Ovary (tissue), 7 donors: ENCODE measurements at regions not wholly inside any gene's neighbourhood (a gene's known extent, or its start where the extent isn't known, plus 50 kb on each side); places are given as distances from the start of the nearest gene placed in this dataset.

ENCODE experiments used
- DNase-seq, 5 donors: peaks; one replicate each; pipeline ENCODE4 v3.0.0-alpha.2; 2019 to 2020
- H3K27ac ChIP-seq, 2 donors: fragments of 200-600 bp; one replicate each; pipeline versions ENCODE4 v1.5.1 to v1.8.0; 2019 to 2022
- H3K27me3 ChIP-seq: fragments of 200-600 bp; one replicate; pipeline ENCODE4 v1.8.0; 2022
- H3K36me3 ChIP-seq: fragments of 200-600 bp; sonication (generic); one replicate; pipeline ENCODE4 v1.5.1; 2019
- H3K4me1 ChIP-seq: one replicate; pipeline ENCODE4 v1.8.1; 2013; ENCODE audit warnings: mild to moderate bottlenecking, moderate library complexity; ENCODE audit not compliant: insufficient read depth
- H3K4me3 ChIP-seq: fragments of 200-600 bp; sonication (generic); one replicate; pipeline ENCODE4 v1.5.1; 2017
- H3K9me3 ChIP-seq, 2 donors: fragments of 200-600 bp in 1 of 2; sonication (generic) in 1 of 2; one replicate each; pipeline versions ENCODE4 v1.5.1 to v1.8.1; 2013 to 2019; ENCODE audit warnings: mild to moderate bottlenecking in 1 of 2, moderate library complexity in 1 of 2
- EP300 ChIP-seq: sonication (generic); formaldehyde crosslinking; IDR thresholded peaks from one replicate; pipeline ENCODE4 v1.6.1; 2017; ENCODE audit warnings: antibody characterized with exemption
- POLR2A ChIP-seq: fragments of 450-650 bp; IDR thresholded peaks from one replicate; pipeline ENCODE4 v1.6.1; 2017; ENCODE audit warnings: antibody characterized with exemption, mild to moderate bottlenecking, moderate library complexity
- whole genome bisulfite sequencing, 3 donors: extraction: QIAGEN DNeasy Blood & Tissue Kit in 1 of 3; methylation state at CpG; one replicate each; pipeline versions ENCODE4 v1.1.5 to v1.1.7; 2013 to 2017; 5-methylcytosine and 5-hydroxymethylcytosine counted together
- intact Hi-C, 4 donors: fragments of 100-400 bp; cut with DNase I; formaldehyde crosslinking; loops; one replicate each; pipeline versions ENCODE4 v1.11.0 to v1.15.1; 2022 to 2023
- TF ChIP-seq, protein P1 (sequence below), 3 donors: fragments of 450-650 bp in 2 of 3; fragments of 200-600 bp in 1 of 3; IDR thresholded peaks; one replicate each; pipeline versions ENCODE4 v1.5.1 to v1.8.0; 2016 to 2022; ENCODE audit warnings: antibody characterized with exemption in 3 of 3, mild to moderate bottlenecking in 1 of 3
- donor health status: DM: no; HTN: no; CAD: no; lungs with moderate emphysema.
- donor health status: DM: no; HTN: no; CAD: no.
- donor health status: Bipolar disorder and iron deficiency.
- donor health status: DM: no; HTN: no; CAD: no.
- donor health status: DM: yes; HTN: yes; CAD: no.

DNA sequence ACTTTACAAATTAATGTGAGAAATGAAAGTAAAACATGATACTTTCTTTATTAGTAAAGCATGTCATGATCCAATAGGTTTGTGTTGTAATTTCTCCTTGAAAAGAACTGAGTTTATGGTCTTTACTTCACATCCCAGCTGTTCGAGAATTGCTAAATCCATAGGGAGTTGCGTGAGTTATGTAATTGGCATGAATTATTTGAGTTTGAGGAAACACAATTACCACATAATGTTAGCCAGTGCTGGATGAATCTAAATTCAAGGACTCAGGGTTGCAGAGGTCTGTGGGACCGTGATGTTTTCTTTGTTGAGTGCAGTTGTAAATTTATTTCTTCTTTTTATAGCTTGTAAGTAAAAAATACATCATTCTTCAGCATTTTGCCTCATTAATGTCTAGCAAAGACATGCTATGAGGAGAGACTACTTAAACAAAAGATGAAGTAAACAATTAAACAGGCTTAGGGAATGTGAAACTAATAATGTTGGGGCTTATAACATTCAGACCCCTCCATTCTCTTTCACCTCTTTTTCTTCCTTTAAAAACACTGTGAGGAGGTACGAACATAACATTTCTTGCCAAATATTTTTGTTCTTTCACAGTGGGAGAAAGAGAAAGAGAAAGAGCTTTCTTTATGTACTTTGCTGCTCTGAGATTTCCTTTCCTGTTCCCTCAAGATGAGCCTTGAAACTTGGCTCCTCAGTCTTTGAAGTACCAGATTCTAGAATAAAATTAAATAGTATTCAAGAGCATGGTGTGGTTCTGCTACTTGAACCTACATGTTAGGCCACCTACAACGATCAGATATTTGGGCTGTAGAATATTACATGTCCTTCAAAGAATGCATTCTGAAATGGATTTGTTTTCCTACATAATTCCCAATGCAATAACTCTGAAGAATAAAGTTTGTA lies 159.6 kb upstream of the ANK2 start:
- intact Hi-C loops = no loop called here
- Histone ChIP-seq H3K9me3 (no peaks in the 10 kb centered on the region), H3K4me1 (peaks cover 2% of the 10 kb centered on the region), H3K36me3 (no peaks in the 10 kb centered on the region), H3K4me3 (peak overlapping the region; percentile 29), H3K27ac (peak overlapping the region in 1 of 2 donors; percentile 83), H3K27me3 (no peaks in the 10 kb centered on the region)
- TF ChIP-seq POLR2A (no peak), EP300 (no peak)
- TF ChIP-seq, protein P1, sequence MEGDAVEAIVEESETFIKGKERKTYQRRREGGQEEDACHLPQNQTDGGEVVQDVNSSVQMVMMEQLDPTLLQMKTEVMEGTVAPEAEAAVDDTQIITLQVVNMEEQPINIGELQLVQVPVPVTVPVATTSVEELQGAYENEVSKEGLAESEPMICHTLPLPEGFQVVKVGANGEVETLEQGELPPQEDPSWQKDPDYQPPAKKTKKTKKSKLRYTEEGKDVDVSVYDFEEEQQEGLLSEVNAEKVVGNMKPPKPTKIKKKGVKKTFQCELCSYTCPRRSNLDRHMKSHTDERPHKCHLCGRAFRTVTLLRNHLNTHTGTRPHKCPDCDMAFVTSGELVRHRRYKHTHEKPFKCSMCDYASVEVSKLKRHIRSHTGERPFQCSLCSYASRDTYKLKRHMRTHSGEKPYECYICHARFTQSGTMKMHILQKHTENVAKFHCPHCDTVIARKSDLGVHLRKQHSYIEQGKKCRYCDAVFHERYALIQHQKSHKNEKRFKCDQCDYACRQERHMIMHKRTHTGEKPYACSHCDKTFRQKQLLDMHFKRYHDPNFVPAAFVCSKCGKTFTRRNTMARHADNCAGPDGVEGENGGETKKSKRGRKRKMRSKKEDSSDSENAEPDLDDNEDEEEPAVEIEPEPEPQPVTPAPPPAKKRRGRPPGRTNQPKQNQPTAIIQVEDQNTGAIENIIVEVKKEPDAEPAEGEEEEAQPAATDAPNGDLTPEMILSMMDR (IDR thresholded peaks at IDR 0.05) = no peak
- WGBS, 3 donors = 3 to 5% (median 4%) methylated on average over 5 of the region's 5 CpGs
- no peak for DNase-seq

DNA sequence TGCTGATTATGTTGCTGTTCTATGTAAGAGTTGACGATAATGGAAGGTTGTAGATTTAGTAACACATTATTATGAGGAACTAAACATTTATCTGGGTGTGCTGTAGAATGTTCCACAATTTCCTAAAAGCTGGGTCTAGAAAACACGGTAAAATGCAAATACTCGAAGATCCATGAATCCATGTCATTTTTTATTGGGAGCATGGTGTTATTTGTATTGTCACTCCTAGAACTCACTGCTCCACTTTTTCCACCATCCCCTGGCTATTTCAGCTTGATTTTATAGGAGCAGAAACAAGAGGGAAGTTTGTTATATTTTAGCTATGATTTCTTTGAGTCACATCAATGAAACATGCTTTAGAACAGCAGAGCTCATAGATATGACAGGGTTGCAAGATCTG lies 155.0 kb upstream of the ANK2 start:
- 94 to 98% (median 97%) methylated on average over 3 of the region's 3 CpGs for WGBS, 3 donors
- no peaks in the 10 kb centered on the region for H3K36me3 ChIP-seq
- no peak overlapping the region for H3K4me3 ChIP-seq
- no peaks in the 10 kb centered on the region for H3K9me3 ChIP-seq
- H3K27me3 ChIP-seq = no peaks in the 10 kb centered on the region
- peaks cover 4% of the 10 kb centered on the region for H3K4me1 ChIP-seq
- DNase-seq = no peak
- H3K27ac ChIP-seq = no peak overlapping the region
- intact Hi-C loops = no loop called here
- TF ChIP-seq EP300 = no peak
- TF ChIP-seq, protein P1 (IDR thresholded peaks at IDR 0.05) = no peak
- TF ChIP-seq POLR2A = no peak

DNA sequence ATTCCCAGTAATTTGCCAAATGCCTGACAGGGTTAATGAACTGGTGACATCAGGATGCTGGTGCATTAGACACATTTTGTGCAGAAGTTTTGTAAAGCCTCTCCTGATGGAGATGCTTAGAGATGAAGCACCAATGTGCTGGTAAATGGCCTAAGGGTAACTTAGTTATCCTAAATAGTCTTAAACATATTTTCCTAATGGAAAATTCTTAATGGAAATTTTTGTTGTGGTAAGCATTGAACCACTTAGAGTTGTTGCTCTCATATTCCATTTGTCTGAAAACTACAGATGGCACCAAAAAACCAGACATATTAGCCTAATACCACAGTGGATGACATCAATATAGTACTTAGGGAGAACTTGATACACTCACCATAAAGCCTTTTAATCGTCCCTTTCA lies 154.5 kb upstream of the ANK2 start:
- TF ChIP-seq EP300 (no peak), POLR2A (no peak)
- TF ChIP-seq, protein P1 (IDR thresholded peaks at IDR 0.05) = no peak
- WGBS, 3 donors = 73 to 88% (median 85%) methylated on average over 1 of the region's 1 CpG
- Histone ChIP-seq H3K4me3 (no peak overlapping the region), H3K27ac (no peak overlapping the region), H3K27me3 (no peaks in the 10 kb centered on the region), H3K36me3 (no peaks in the 10 kb centered on the region), H3K9me3 (no peaks in the 10 kb centered on the region), H3K4me1 (peaks cover 4% of the 10 kb centered on the region)
- intact Hi-C loops = no loop called here
- DNase-seq = no peak

DNA sequence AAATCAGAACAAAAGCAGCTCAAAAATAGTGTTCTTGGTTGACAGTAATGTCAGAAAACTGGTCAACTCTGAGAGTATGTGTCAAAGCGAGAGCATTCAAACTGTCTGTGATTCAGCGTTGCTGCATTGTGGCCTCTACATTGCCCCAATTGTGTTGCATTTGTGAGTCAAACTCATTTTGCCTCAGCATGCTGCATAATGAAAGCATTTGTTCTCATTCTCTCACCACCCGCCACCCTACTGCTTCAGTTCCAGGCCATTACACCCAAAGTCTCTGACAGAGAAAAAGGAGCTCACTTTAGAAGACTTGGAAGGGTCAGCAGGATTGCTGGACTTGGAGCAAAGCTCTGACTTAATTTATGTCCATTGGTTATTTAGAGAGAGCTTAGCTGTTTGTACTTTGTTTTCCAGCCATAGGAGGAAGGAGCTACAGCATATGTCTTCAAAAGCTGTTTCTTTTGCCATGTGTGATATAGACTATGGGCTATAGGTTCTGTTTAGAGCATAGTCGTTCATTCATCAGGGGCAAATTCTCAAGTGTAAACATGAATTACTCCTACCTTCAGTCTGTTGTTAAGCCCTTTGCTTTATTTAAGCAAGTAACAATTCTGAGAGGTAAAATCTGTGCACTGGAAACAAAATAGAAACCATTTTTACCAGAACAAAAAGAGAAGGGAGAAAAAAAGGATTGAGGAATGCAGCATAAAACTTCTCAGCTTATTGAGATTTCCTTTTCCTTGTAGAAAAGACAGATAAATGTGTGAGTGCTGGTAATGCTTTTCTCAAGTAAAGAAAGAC lies 153.4 kb upstream of the ANK2 start:
- Histone ChIP-seq H3K4me1 (peaks cover 4% of the 10 kb centered on the region), H3K27ac (peak overlapping the region in 1 of 2 donors; percentile 50), H3K9me3 (no peaks in the 10 kb centered on the region), H3K27me3 (no peaks in the 10 kb centered on the region), H3K4me3 (no peak overlapping the region), H3K36me3 (no peaks in the 10 kb centered on the region)
- no peak for TF ChIP-seq EP300
- TF ChIP-seq, protein P1 (IDR thresholded peaks at IDR 0.05) = no peak
- no peak for TF ChIP-seq POLR2A
- intact Hi-C loops = no loop called here
- WGBS, 3 donors = 70 to 76% (median 76%) methylated on average over 4 of the region's 4 CpGs
- no peak for DNase-seq
